ENCODE measurements at regions not wholly inside any gene's neighbourhood (a gene's known extent, or its start where the extent isn't known, plus 50 kb on each side); places are given as distances from the start of the nearest gene placed in this dataset.

GRCh38 chr13:29954082-29955028 lies 103.9 kb upstream of the UBL3 start:
- no peak overlapping the region for H4K8ac ChIP-seq (ENCODE audit: extremely low read depth, insufficient read depth, low read length)
- H3K4me2 ChIP-seq (ENCODE audit: insufficient read depth in 1 of 2, low read depth in 2 of 2, low read length in 2 of 2) = no peak overlapping the region
- no peak overlapping the region for H2AFZ ChIP-seq (ENCODE audit: low read length)
- H3K4me3 ChIP-seq (ENCODE audit: extremely low read depth in 1 of 4, insufficient read depth in 2 of 4, low read depth in 3 of 4, low read length in 4 of 4) = no peak overlapping the region
- no peak overlapping the region for H3K27ac ChIP-seq (ENCODE audit: low read depth, low read length)
- no peak overlapping the region for H3K9ac ChIP-seq (replicated peaks in 1 of 4; ENCODE audit: extremely low read depth in 1 of 4, low read depth in 3 of 4, low read length in 3 of 4)
- ChIA-PET POLR2A (ENCODE audit: partially characterized antibody) (interaction anchor here (0.7 to 1.5 kb wide), 3 partner anchors 10 to 25 kb away, joined by 3 to 5 read pairs (median 3); no protein-coding TSS in a partner anchor), CTCF (ENCODE audit: partially characterized antibody) (interaction anchor here (0.6 to 2.5 kb wide), 7 partner anchors 9 to 158 kb away, joined by 3 to 12 read pairs (median 3); no protein-coding TSS in a partner anchor)
- H3K27me3 ChIP-seq (replicated peaks in 1 of 4; ENCODE audit: control insufficient read depth in 3 of 4, extremely low read depth in 1 of 4, insufficient read depth in 3 of 4, low read length in 3 of 4) = no peaks in the 10 kb centered on the region
- peaks cover 0 to 15% (median 5%) of the 10 kb centered on the region in 4 experiments; a peak in 4 of 7 replicates for H3K4me1 ChIP-seq (replicated peaks in 1 of 4; ENCODE audit: control insufficient read depth in 3 of 4, insufficient read depth in 4 of 4, low read length in 3 of 4)
- no peak overlapping the region for H2BK12ac ChIP-seq (ENCODE audit: low read depth, low read length)
- no peak overlapping the region for H3K18ac ChIP-seq (ENCODE audit: extremely low read depth, low read length)
- no peaks in the 10 kb centered on the region for H3K79me2 ChIP-seq (ENCODE audit: control insufficient read depth in 1 of 2, insufficient read depth in 2 of 2, low read length in 2 of 2)
- H2AK5ac ChIP-seq (ENCODE audit: low read depth, low read length) = no peak overlapping the region
- no peaks in the 10 kb centered on the region for H3K9me3 ChIP-seq (ENCODE audit: insufficient read depth in 2 of 2, low read depth in 1 of 2, low read length in 1 of 2)
- no peak overlapping the region for H3K23ac ChIP-seq (ENCODE audit: insufficient read length)
- H2BK15ac ChIP-seq (ENCODE audit: low read length) = peak overlapping the region; percentile 82; the same call in 1 of the 2 replicates
- no peaks in the 10 kb centered on the region for H3K36me3 ChIP-seq (ENCODE audit: control insufficient read depth in 2 of 4, insufficient read depth in 4 of 4, low read length in 3 of 4)
- FAIRE-seq (no peak), DNase-seq (ENCODE audit: low read depth in 1 of 2, low spot score in 2 of 2) (no peak)
- no peak overlapping the region for H3K4ac ChIP-seq (replicated peaks; ENCODE audit: insufficient read length, low read depth, low read length)
- no peak overlapping the region for H3K14ac ChIP-seq (ENCODE audit: insufficient read length)
- no peaks in the 10 kb centered on the region for H3K23me2 ChIP-seq (ENCODE audit: low read depth, low read length)
- H2BK20ac ChIP-seq (ENCODE audit: low read length) = no peak overlapping the region
- H4K5ac ChIP-seq (ENCODE audit: insufficient read length, low read depth, low read length) = no peak overlapping the region
- no peaks in the 10 kb centered on the region for H4K20me1 ChIP-seq (replicated peaks in 1 of 2; ENCODE audit: control insufficient read depth in 1 of 2, insufficient read depth in 2 of 2, low read length in 2 of 2)
- no peak overlapping the region for H2BK5ac ChIP-seq (ENCODE audit: low read depth, low read length)
- 91 to 100% methylated on average over 2 to 23 of the region's 23 CpGs for WGBS, 2 experiments (ENCODE audit: extremely low coverage in 1 of 2, insufficient coverage in 1 of 2, insufficient read length in 1 of 2, insufficient replicate concordance in 2 of 2, low coverage in 1 of 2, low lambda C conversion rate in 2 of 2, missing lambda C conversion rate in 1 of 2)
- H3K79me1 ChIP-seq (ENCODE audit: low read depth, low read length) = no peaks in the 10 kb centered on the region
- no peak overlapping the region for H4K91ac ChIP-seq (replicated peaks; ENCODE audit: insufficient read length, low read length)
- H2BK120ac ChIP-seq (replicated peaks; ENCODE audit: low read depth, low read length) = no peak overlapping the region
- no peak overlapping the region for H3K56ac ChIP-seq (replicated peaks; ENCODE audit: insufficient read length, low read depth, low read length)
- TF ChIP-seq POLR2AphosphoS5 (IDR thresholded peaks at IDR 0.05; ENCODE audit: low read depth, low read length) (no peak), SIN3A (conservative IDR thresholded peaks at IDR 0.05 in 1 of 2, IDR thresholded peaks at IDR 0.05 in 1 of 2; ENCODE audit: low read depth in 1 of 2, low read length in 2 of 2) (no peak), NANOG (IDR thresholded peaks at IDR 0.05; ENCODE audit: insufficient read depth, low read depth, low read length, poor library complexity, severe bottlenecking) (no peak), RXRA (IDR thresholded peaks at IDR 0.05; ENCODE audit: insufficient read depth, low read depth, low read length) (no peak), CREB1 (IDR thresholded peaks at IDR 0.05) (no peak), MAFK (IDR thresholded peaks at IDR 0.05; ENCODE audit: low read depth, low read length) (no peak), CTCF (IDR thresholded peaks at IDR 0.05; ENCODE audit: control extremely low read depth in 1 of 3, insufficient read depth in 1 of 3, low read depth in 1 of 3, low read length in 3 of 3) (no peak), ASH2L (IDR thresholded peaks at IDR 0.05; ENCODE audit: low read length) (no peak), RFX5 (IDR thresholded peaks at IDR 0.05; ENCODE audit: borderline replicate concordance, low read depth, low read length) (no peak), JUND (IDR thresholded peaks at IDR 0.05; ENCODE audit: low read length) (no peak)
